ENCODE measurements at regions not wholly inside any gene's neighbourhood (a gene's known extent, or its start where the extent isn't known, plus 50 kb on each side); places are given as distances from the start of the nearest gene placed in this dataset.

GRCh38 chr2:160955578-160955977 lies 204.7 kb upstream of the TANK start:
- no peak overlapping the region for H3K27ac Mint-ChIP-seq
- no peaks in the 10 kb centered on the region for H3K4me1 Mint-ChIP-seq
- no peaks in the 10 kb centered on the region for H3K36me3 Mint-ChIP-seq
- H3K4me3 Mint-ChIP-seq = no peak overlapping the region
- H3K27me3 Mint-ChIP-seq = peaks cover 0 to 5% of the 10 kb centered on the region in 2 donors
- no peak for ATAC-seq (replicated peaks)
- no peaks in the 10 kb centered on the region for H3K9me3 Mint-ChIP-seq
- DNase-seq = no peak

GRCh38 chr2:160956243-160956802 lies 203.9 kb upstream of the TANK start:
- Mint-ChIP-seq H3K27me3 (peaks cover 0 to 5% of the 10 kb centered on the region in 2 donors), H3K4me3 (no peak overlapping the region), H3K36me3 (no peaks in the 10 kb centered on the region), H3K4me1 (no peaks in the 10 kb centered on the region), H3K27ac (no peak overlapping the region), H3K9me3 (no peaks in the 10 kb centered on the region)
- no peak for DNase-seq
- ATAC-seq (replicated peaks) = no peak

GRCh38 chr2:160963957-160964356 lies 196.3 kb upstream of the TANK start:
- no peak for ATAC-seq (replicated peaks)
- Mint-ChIP-seq H3K36me3 (no peaks in the 10 kb centered on the region), H3K4me3 (no peak overlapping the region), H3K27ac (no peak overlapping the region), H3K27me3 (peaks cover 5 to 12% of the 10 kb centered on the region in 2 donors), H3K4me1 (no peaks in the 10 kb centered on the region), H3K9me3 (no peaks in the 10 kb centered on the region)
- DNase-seq = no peak

GRCh38 chr2:160967523-160967922 lies 192.7 kb upstream of the TANK start:
- ATAC-seq (replicated peaks) (no peak), DNase-seq (no peak)
- H3K4me3 Mint-ChIP-seq = no peak overlapping the region
- H3K27me3 Mint-ChIP-seq = peaks cover 5 to 12% of the 10 kb centered on the region in 2 donors
- no peak overlapping the region for H3K27ac Mint-ChIP-seq
- no peaks in the 10 kb centered on the region for H3K4me1 Mint-ChIP-seq
- H3K36me3 Mint-ChIP-seq = no peaks in the 10 kb centered on the region
- no peaks in the 10 kb centered on the region for H3K9me3 Mint-ChIP-seq

- H3K27me3 Mint-ChIP-seq = peaks cover 5 to 12% of the 10 kb centered on the region in 2 donors
- H3K4me3 Mint-ChIP-seq = no peak overlapping the region
These were observed 192.0 kb upstream of the TANK start for GRCh38 chr2:160968183-160968582.

GRCh38 chr2:160970052-160970965 lies 189.9 kb upstream of the TANK start:
- no peak for DNase-seq
- no peak overlapping the region for H3K27ac Mint-ChIP-seq
- no peak for ATAC-seq (replicated peaks)

More at GRCh38 chr2:160968183-160968582, 192.0 kb upstream of the TANK start:
- ATAC-seq (replicated peaks) (no peak), DNase-seq (no peak)
- Mint-ChIP-seq H3K36me3 (no peaks in the 10 kb centered on the region), H3K4me1 (no peaks in the 10 kb centered on the region), H3K27ac (no peak overlapping the region), H3K9me3 (no peaks in the 10 kb centered on the region)

GRCh38 chr2:160973991-160974390 lies 186.2 kb upstream of the TANK start:
- peaks cover 0 to 3% of the 10 kb centered on the region in 2 donors for H3K27me3 Mint-ChIP-seq
- H3K36me3 Mint-ChIP-seq = peaks cover 0 to 1% of the 10 kb centered on the region in 2 donors
- ATAC-seq (replicated peaks) = no peak
- no peak overlapping the region for H3K27ac Mint-ChIP-seq
- no peak overlapping the region for H3K4me3 Mint-ChIP-seq
- peaks cover 0 to 3% of the 10 kb centered on the region in 2 donors for H3K9me3 Mint-ChIP-seq
- no peak for DNase-seq
- H3K4me1 Mint-ChIP-seq = no peaks in the 10 kb centered on the region

More at GRCh38 chr2:160970052-160970965, 189.9 kb upstream of the TANK start:
- Mint-ChIP-seq H3K36me3 (no peaks in the 10 kb centered on the region), H3K4me3 (no peak overlapping the region), H3K4me1 (no peaks in the 10 kb centered on the region), H3K9me3 (no peaks in the 10 kb centered on the region), H3K27me3 (peaks cover 5 to 6% of the 10 kb centered on the region in 2 donors)

GRCh38 chr2:160974803-160975202 lies 185.4 kb upstream of the TANK start:
- H3K27ac Mint-ChIP-seq = no peak overlapping the region
- peaks cover 0 to 3% of the 10 kb centered on the region in 2 donors for H3K27me3 Mint-ChIP-seq
- no peaks in the 10 kb centered on the region for H3K4me1 Mint-ChIP-seq
- H3K9me3 Mint-ChIP-seq = peaks cover 0 to 3% of the 10 kb centered on the region in 2 donors
- ATAC-seq (replicated peaks) = no peak
- H3K4me3 Mint-ChIP-seq = no peak overlapping the region
- peaks cover 0 to 1% of the 10 kb centered on the region in 2 donors for H3K36me3 Mint-ChIP-seq
- DNase-seq = no peak

GRCh38 chr2:160976797-160977196 lies 183.4 kb upstream of the TANK start:
- H3K4me3 Mint-ChIP-seq = no peak overlapping the region
- H3K27me3 Mint-ChIP-seq = peaks cover 0 to 7% of the 10 kb centered on the region in 2 donors
- peaks cover 0 to 1% of the 10 kb centered on the region in 2 donors for H3K36me3 Mint-ChIP-seq
- ATAC-seq (replicated peaks) (no peak), DNase-seq (no peak)
- no peak overlapping the region for H3K27ac Mint-ChIP-seq
- H3K9me3 Mint-ChIP-seq = peaks cover 0 to 3% of the 10 kb centered on the region in 2 donors
- no peaks in the 10 kb centered on the region for H3K4me1 Mint-ChIP-seq

- Mint-ChIP-seq H3K4me3 (no peak overlapping the region), H3K27me3 (peaks cover 0 to 7% of the 10 kb centered on the region in 2 donors), H3K27ac (no peak overlapping the region), H3K4me1 (no peaks in the 10 kb centered on the region), H3K9me3 (peaks cover 0 to 3% of the 10 kb centered on the region in 2 donors), H3K36me3 (peaks cover 0 to 1% of the 10 kb centered on the region in 2 donors)
- DNase-seq = no peak
- no peak for ATAC-seq (replicated peaks)
These were observed 182.9 kb upstream of the TANK start for GRCh38 chr2:160977376-160977775.

GRCh38 chr2:160977854-160978253 lies 182.4 kb upstream of the TANK start:
- H3K4me3 Mint-ChIP-seq = no peak overlapping the region
- H3K36me3 Mint-ChIP-seq = peaks cover 0 to 1% of the 10 kb centered on the region in 2 donors
- peaks cover 0 to 3% of the 10 kb centered on the region in 2 donors for H3K9me3 Mint-ChIP-seq
- DNase-seq = no peak
- peaks cover 0 to 7% of the 10 kb centered on the region in 2 donors for H3K27me3 Mint-ChIP-seq
- H3K27ac Mint-ChIP-seq = no peak overlapping the region
- ATAC-seq (replicated peaks) = no peak
- H3K4me1 Mint-ChIP-seq = no peaks in the 10 kb centered on the region

- ATAC-seq (replicated peaks) (no peak), DNase-seq (no peak)
- H3K4me1 Mint-ChIP-seq = no peaks in the 10 kb centered on the region
- no peak overlapping the region for H3K27ac Mint-ChIP-seq
- H3K4me3 Mint-ChIP-seq = no peak overlapping the region
- H3K9me3 Mint-ChIP-seq = peaks cover 0 to 2% of the 10 kb centered on the region in 2 donors
- H3K36me3 Mint-ChIP-seq = no peaks in the 10 kb centered on the region
- peaks cover 0 to 9% of the 10 kb centered on the region in 2 donors for H3K27me3 Mint-ChIP-seq
These were observed 175.7 kb upstream of the TANK start for GRCh38 chr2:160984426-160985077.

GRCh38 chr2:160989778-160990177 lies 170.4 kb upstream of the TANK start:
- Mint-ChIP-seq H3K9me3 (peaks cover 0 to 2% of the 10 kb centered on the region in 2 donors), H3K4me3 (no peak overlapping the region), H3K27me3 (no peaks in the 10 kb centered on the region), H3K4me1 (peaks cover 6 to 11% of the 10 kb centered on the region in 2 donors), H3K36me3 (no peaks in the 10 kb centered on the region), H3K27ac (no peak overlapping the region)
- ATAC-seq (replicated peaks) (no peak), DNase-seq (no peak)

GRCh38 chr2:160993654-160994061 lies 166.6 kb upstream of the TANK start:
- Mint-ChIP-seq H3K4me3 (no peak overlapping the region), H3K4me1 (peaks cover 6 to 11% of the 10 kb centered on the region in 2 donors), H3K27me3 (no peaks in the 10 kb centered on the region), H3K36me3 (no peaks in the 10 kb centered on the region), H3K27ac (no peak overlapping the region), H3K9me3 (no peaks in the 10 kb centered on the region)
- ATAC-seq (replicated peaks) = no peak
- no peak for DNase-seq
